ENCODE measurements at regions not wholly inside any gene's neighbourhood (a gene's known extent, or its start where the extent isn't known, plus 50 kb on each side); places are given as distances from the start of the nearest gene placed in this dataset.

GRCh38 chr1:163875927-163876320, 554.2 kb downstream of the NUF2 start:
- H3K4me3 ChIP-seq (ENCODE audit: low read length) = no peak overlapping the region
- DNase-seq (ENCODE audit: low read depth) = peak; percentile 26
- TF ChIP-seq, protein P1, sequence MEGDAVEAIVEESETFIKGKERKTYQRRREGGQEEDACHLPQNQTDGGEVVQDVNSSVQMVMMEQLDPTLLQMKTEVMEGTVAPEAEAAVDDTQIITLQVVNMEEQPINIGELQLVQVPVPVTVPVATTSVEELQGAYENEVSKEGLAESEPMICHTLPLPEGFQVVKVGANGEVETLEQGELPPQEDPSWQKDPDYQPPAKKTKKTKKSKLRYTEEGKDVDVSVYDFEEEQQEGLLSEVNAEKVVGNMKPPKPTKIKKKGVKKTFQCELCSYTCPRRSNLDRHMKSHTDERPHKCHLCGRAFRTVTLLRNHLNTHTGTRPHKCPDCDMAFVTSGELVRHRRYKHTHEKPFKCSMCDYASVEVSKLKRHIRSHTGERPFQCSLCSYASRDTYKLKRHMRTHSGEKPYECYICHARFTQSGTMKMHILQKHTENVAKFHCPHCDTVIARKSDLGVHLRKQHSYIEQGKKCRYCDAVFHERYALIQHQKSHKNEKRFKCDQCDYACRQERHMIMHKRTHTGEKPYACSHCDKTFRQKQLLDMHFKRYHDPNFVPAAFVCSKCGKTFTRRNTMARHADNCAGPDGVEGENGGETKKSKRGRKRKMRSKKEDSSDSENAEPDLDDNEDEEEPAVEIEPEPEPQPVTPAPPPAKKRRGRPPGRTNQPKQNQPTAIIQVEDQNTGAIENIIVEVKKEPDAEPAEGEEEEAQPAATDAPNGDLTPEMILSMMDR (IDR thresholded peaks at IDR 0.05; ENCODE audit: insufficient read depth, low read depth, low read length, missing control alignments) = no peak

DNA sequence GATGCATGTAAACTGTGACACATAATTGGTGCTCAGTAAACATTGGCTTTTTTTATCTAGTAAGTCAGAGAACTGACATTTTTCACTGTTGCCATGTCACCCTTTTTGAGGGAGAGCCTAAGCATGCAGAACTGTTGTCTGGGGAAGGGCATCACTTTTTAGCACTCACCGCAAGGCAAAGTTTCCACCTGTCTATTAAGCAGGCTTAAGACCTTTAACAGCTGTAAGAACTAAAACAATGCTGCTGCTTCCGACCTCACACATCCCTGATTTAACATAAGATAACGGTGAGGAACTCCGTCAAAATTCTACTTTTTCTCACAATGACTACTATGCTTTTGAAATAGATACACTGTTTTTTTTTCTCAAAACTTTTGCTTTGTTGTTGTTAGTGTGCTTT, 554.8 kb downstream of the NUF2 start:
- DNase-seq (ENCODE audit: low read depth) = no peak
- TF ChIP-seq, protein P1 (IDR thresholded peaks at IDR 0.05; ENCODE audit: insufficient read depth, low read depth, low read length, missing control alignments) = no peak
- no peak overlapping the region for H3K4me3 ChIP-seq (ENCODE audit: low read length)

DNA sequence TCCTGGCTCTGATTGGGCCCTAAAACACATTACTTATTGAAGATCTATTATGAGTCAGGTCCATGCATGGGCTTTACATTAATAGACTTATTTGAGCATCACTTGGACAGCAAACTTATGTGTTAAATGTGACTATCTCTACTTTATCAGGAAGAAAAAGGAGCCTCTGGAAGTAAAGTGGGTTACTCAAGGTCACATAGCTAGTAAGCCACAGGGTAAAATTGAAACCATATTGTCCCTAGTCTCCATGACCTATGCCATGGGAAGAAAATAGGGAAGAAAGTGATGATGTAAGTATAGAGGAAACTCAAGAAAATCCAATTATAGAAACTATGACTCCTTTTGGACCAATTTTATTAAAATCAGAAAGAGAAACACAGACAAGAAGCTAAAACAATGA, 555.3 kb downstream of the NUF2 start:
- H3K4me3 ChIP-seq (ENCODE audit: low read length) = no peak overlapping the region
- no peak for DNase-seq (ENCODE audit: low read depth)
- TF ChIP-seq, protein P1 (IDR thresholded peaks at IDR 0.05; ENCODE audit: insufficient read depth, low read depth, low read length, missing control alignments) = no peak

DNA sequence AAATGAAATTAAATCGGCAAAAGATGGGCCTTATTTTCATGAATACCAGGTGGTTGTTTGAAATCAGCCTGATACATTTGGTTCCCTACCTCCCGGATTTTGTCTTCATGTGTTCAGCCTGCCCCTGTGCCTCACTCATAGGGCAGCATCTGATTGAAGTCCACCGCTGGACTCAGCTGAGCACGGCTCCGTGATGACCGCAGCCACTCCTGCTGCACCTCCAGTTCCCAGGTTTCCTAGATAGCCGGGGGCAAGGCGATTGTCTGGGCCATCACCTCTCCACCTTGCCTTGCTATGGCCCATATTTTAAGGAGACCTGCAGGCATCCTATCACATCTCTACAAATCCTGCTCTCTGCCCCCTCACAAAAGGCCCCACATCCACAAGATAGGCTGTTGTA, 563.8 kb downstream of the NUF2 start:
- no peak overlapping the region for H3K4me3 ChIP-seq (ENCODE audit: low read length)
- no peak for DNase-seq (ENCODE audit: low read depth)
- TF ChIP-seq, protein P1 (IDR thresholded peaks at IDR 0.05; ENCODE audit: insufficient read depth, low read depth, low read length, missing control alignments) = no peak

DNA sequence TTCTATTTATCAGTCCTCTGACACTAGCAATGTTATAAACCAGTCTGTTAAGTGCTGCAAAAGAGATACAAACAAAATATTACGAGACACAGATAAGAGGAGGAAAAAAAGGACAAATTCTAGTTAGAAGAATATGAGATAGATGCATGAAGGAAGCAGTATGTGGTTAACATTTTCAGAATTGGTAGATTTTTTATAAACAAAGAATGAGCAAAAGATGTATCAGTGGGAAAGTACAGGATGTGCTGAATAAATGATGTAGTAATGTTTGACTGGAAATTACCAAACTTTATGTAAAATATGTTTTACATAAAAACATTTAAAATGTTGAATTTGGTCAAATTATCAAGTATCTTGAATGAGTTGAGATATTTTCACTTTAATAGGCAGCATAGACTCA, 574.2 kb downstream of the NUF2 start:
- H3K4me3 ChIP-seq (ENCODE audit: low read length) = no peak overlapping the region
- DNase-seq (ENCODE audit: low read depth) = no peak
- TF ChIP-seq, protein P1 (IDR thresholded peaks at IDR 0.05; ENCODE audit: insufficient read depth, low read depth, low read length, missing control alignments) = no peak

GRCh38 chr1:163897412-163898155, 575.8 kb downstream of the NUF2 start:
- TF ChIP-seq, protein P1 (IDR thresholded peaks at IDR 0.05; ENCODE audit: insufficient read depth, low read depth, low read length, missing control alignments) = no peak
- H3K4me3 ChIP-seq (ENCODE audit: low read length) = no peak overlapping the region
- peak; percentile 9 for DNase-seq (ENCODE audit: low read depth)

GRCh38 chr1:163906283-163906682, 584.5 kb downstream of the NUF2 start:
- no peak overlapping the region for H3K4me3 ChIP-seq (ENCODE audit: low read length)
- no peak for DNase-seq (ENCODE audit: low read depth)
- TF ChIP-seq, protein P1 (IDR thresholded peaks at IDR 0.05; ENCODE audit: insufficient read depth, low read depth, low read length, missing control alignments) = no peak

Measured in epithelial cell of esophagus (primary cell).